Stomach (tissue), 4 donors: ENCODE measurements at regions not wholly inside any gene's neighbourhood (a gene's known extent, or its start where the extent isn't known, plus 50 kb on each side); places are given as distances from the start of the nearest gene placed in this dataset.

Experiments used
- EP300 ChIP-seq: sonication (generic); formaldehyde crosslinking; IDR thresholded peaks from one replicate; pipeline ENCODE4 v1.6.1; 2017; ENCODE audit warnings: antibody characterized with exemption
- TF ChIP-seq, protein P1 (sequence below), 7 experiments: fragments of 450-650 bp in 4 of 7; fragments of 200-600 bp in 3 of 7; sonication (generic) in 3 of 7; IDR thresholded peaks; one replicate each; pipeline ENCODE4 v1.5.1; 2016 to 2019; ENCODE audit warnings: antibody characterized with exemption in 7 of 7, control low read depth in 2 of 7, mild to moderate bottlenecking in 1 of 7

- TF ChIP-seq, protein P1, sequence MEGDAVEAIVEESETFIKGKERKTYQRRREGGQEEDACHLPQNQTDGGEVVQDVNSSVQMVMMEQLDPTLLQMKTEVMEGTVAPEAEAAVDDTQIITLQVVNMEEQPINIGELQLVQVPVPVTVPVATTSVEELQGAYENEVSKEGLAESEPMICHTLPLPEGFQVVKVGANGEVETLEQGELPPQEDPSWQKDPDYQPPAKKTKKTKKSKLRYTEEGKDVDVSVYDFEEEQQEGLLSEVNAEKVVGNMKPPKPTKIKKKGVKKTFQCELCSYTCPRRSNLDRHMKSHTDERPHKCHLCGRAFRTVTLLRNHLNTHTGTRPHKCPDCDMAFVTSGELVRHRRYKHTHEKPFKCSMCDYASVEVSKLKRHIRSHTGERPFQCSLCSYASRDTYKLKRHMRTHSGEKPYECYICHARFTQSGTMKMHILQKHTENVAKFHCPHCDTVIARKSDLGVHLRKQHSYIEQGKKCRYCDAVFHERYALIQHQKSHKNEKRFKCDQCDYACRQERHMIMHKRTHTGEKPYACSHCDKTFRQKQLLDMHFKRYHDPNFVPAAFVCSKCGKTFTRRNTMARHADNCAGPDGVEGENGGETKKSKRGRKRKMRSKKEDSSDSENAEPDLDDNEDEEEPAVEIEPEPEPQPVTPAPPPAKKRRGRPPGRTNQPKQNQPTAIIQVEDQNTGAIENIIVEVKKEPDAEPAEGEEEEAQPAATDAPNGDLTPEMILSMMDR (IDR thresholded peaks at IDR 0.05), result no peak
- TF ChIP-seq EP300, result no peak
Observed at GRCh38 chr17:33992113-33992512, 263.0 kb upstream of the CCL2 start.
